ENCODE measurements at regions not wholly inside any gene's neighbourhood (a gene's known extent, or its start where the extent isn't known, plus 50 kb on each side); places are given as distances from the start of the nearest gene placed in this dataset.

DNA sequence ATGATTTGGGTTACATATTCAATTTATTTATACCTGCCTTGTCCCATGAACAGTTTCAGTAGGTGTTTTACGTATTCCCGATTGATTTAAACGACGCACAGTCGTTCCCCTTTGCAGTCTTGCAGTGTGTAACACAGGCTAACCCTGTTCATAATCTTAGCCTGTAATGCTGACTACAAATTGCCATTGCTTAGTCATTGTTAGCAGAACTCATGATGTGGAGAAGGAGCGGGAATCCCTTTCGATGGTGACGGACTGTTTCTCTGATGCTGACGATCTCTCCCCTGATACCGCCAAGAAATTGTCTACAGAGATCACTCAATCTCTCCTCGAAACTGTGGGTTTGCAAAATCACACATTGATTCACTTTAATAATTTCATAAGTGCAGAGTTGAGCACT, 93.2 kb downstream of the MRPL36 start:
- TF ChIP-seq, protein P1, sequence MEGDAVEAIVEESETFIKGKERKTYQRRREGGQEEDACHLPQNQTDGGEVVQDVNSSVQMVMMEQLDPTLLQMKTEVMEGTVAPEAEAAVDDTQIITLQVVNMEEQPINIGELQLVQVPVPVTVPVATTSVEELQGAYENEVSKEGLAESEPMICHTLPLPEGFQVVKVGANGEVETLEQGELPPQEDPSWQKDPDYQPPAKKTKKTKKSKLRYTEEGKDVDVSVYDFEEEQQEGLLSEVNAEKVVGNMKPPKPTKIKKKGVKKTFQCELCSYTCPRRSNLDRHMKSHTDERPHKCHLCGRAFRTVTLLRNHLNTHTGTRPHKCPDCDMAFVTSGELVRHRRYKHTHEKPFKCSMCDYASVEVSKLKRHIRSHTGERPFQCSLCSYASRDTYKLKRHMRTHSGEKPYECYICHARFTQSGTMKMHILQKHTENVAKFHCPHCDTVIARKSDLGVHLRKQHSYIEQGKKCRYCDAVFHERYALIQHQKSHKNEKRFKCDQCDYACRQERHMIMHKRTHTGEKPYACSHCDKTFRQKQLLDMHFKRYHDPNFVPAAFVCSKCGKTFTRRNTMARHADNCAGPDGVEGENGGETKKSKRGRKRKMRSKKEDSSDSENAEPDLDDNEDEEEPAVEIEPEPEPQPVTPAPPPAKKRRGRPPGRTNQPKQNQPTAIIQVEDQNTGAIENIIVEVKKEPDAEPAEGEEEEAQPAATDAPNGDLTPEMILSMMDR (IDR thresholded peaks at IDR 0.05) = no peak
- no peak for TF ChIP-seq POLR2AphosphoS5 (IDR thresholded peaks at IDR 0.05)
